HFFc6 (cell line): ENCODE measurements at regions not wholly inside any gene's neighbourhood (a gene's known extent, or its start where the extent isn't known, plus 50 kb on each side); places are given as distances from the start of the nearest gene placed in this dataset.

Experiments
- DNase-seq: peaks from one replicate; pipeline ENCODE4 v3.0.0-alpha.2; 2018
- H3K27ac Mint-ChIP-seq: 2 replicates; pipeline ENCODE4 v1.8.0; 2020; ENCODE audit warnings: mild to moderate bottlenecking, mixed read lengths
- H3K27me3 Mint-ChIP-seq: 2 replicates; pipeline ENCODE4 v1.8.0; 2021; ENCODE audit warnings: mild to moderate bottlenecking, moderate library complexity, mixed read lengths; ENCODE audit not compliant: insufficient read depth
- H3K36me3 Mint-ChIP-seq: 2 replicates; pipeline ENCODE4 v1.8.0; 2021; ENCODE audit warnings: low read depth, mixed read lengths
- H3K4me1 Mint-ChIP-seq: 2 replicates; pipeline ENCODE4 v1.8.0; 2020; ENCODE audit warnings: low read depth, mixed read lengths
- H3K4me3 Mint-ChIP-seq: 2 replicates; pipeline ENCODE4 v1.8.0; 2020; ENCODE audit warnings: mild to moderate bottlenecking, moderate library complexity, mixed read lengths
- H3K9me3 Mint-ChIP-seq: 2 replicates; pipeline ENCODE4 v1.8.0; 2020; ENCODE audit warnings: mild to moderate bottlenecking, mixed read lengths
- TF ChIP-seq, protein P1 (sequence below): fragments of 200-600 bp; sonication (generic); IDR thresholded peaks from 2 replicates; pipeline ENCODE4 v1.5.0; 2021; ENCODE audit warnings: antibody characterized with exemption, mild to moderate bottlenecking

DNA sequence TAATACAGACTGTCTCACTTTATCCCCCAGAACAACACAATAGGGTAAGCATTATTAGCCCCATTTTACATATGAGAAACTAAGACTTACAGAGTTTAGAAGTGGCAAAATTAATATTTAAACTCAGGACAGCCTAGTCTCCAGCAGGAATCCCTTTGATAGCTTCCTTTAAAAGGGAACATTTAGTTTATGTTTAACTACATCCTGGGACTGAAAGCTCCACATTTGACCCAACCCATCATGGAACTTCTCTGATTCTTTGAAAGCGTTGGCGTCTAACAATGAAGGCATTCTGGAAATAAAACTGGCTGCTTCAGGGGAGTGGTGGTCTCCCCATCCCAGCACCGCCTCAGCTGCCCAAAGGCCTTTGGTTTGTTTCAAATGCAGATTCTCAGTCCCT, 250.6 kb upstream of the NFIA start:
- DNase-seq = no peak
- Mint-ChIP-seq H3K4me3 (no peak overlapping the region), H3K27ac (no peak overlapping the region), H3K27me3 (peaks cover 3% of the 10 kb centered on the region; the same call in 1 of the 2 replicates), H3K4me1 (no peaks in the 10 kb centered on the region), H3K9me3 (peaks cover 18% of the 10 kb centered on the region), H3K36me3 (no peaks in the 10 kb centered on the region)
- TF ChIP-seq, protein P1, sequence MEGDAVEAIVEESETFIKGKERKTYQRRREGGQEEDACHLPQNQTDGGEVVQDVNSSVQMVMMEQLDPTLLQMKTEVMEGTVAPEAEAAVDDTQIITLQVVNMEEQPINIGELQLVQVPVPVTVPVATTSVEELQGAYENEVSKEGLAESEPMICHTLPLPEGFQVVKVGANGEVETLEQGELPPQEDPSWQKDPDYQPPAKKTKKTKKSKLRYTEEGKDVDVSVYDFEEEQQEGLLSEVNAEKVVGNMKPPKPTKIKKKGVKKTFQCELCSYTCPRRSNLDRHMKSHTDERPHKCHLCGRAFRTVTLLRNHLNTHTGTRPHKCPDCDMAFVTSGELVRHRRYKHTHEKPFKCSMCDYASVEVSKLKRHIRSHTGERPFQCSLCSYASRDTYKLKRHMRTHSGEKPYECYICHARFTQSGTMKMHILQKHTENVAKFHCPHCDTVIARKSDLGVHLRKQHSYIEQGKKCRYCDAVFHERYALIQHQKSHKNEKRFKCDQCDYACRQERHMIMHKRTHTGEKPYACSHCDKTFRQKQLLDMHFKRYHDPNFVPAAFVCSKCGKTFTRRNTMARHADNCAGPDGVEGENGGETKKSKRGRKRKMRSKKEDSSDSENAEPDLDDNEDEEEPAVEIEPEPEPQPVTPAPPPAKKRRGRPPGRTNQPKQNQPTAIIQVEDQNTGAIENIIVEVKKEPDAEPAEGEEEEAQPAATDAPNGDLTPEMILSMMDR = no peak

DNA sequence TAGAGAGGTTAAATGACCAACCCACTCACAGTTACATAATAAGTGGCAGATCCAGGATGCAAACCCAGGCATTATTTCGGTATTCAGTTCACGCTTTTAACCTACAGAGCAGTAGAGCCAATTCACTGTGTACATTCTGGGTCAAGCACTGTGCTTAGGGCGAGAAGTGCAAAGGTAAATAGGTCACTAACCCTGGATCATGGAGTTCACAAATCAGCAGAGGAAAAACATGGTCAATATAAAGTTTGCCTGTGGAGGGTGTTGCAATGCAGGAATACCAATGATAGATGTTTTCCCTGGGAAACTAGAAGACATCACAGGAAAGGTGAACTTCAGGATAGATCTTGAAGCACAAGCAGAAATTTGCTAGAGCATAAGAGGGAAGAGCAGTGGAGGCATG, 253.4 kb upstream of the NFIA start:
- peaks cover 35% of the 10 kb centered on the region for H3K9me3 Mint-ChIP-seq
- no peaks in the 10 kb centered on the region for H3K36me3 Mint-ChIP-seq
- H3K27ac Mint-ChIP-seq = no peak overlapping the region
- peaks cover 3% of the 10 kb centered on the region; the same call in 1 of the 2 replicates for H3K27me3 Mint-ChIP-seq
- TF ChIP-seq, protein P1 = no peak
- DNase-seq = no peak
- no peaks in the 10 kb centered on the region for H3K4me1 Mint-ChIP-seq
- no peak overlapping the region for H3K4me3 Mint-ChIP-seq

DNA sequence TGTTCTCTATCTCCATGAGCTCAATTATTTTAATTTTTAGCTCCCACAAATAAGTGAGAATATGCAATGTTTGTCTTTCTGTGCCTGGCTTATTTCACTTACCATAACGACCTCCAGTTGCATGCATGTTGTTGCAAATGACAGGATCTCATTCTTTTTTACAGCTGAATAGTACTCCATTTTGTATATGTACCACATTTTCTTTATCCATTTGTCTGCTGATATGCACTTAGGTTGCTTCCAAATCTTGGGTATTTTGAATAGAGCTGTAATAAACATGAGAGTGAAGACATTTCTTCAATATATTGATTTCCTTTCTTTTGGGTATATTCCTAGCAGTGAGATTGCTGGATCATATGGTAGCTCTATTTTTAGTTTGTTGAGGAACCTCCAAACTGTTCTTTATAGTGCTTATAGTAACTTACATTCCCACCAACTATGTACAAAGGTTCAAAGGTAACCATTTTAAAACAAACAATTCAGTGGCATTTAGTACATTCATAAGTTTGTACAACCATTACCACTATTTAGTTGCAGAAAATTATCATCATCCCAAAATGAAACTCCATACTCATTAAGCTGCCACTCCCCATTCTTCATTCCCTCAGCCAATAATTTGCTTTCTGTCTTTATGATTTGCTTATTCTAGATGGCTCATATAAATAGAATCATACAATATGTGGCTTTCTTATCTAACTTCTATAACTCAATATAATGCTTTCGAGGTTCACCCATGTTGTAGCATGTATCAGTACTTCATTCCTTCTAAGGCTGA, 255.9 kb upstream of the NFIA start:
- peaks cover 35% of the 10 kb centered on the region for H3K9me3 Mint-ChIP-seq
- H3K27me3 Mint-ChIP-seq = peaks cover 4% of the 10 kb centered on the region; the same call in 1 of the 2 replicates
- no peaks in the 10 kb centered on the region for H3K36me3 Mint-ChIP-seq
- no peaks in the 10 kb centered on the region for H3K4me1 Mint-ChIP-seq
- TF ChIP-seq, protein P1 = no peak
- no peak overlapping the region for H3K27ac Mint-ChIP-seq
- H3K4me3 Mint-ChIP-seq = no peak overlapping the region
- DNase-seq = no peak

DNA sequence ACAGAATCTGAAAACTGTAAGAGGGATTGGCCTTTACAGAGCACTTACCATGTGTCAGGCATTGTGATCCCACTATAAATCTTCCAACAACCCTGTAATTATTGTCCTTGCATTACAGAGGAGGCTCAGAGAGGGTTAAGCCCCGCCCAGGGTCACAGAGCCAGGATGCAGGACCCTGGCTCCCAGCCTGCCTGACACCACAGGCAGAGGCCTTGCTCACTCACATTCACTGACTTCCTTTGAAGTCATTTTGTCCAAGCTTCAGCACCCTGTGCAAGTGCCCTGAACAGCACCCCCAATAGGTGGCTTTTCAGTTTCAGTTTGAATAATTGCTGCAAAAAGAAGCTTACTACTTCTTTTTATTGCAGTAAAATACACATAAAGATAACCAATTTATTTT, 256.8 kb upstream of the NFIA start:
- peaks cover 1% of the 10 kb centered on the region; the same call in 1 of the 2 replicates for H3K27me3 Mint-ChIP-seq
- H3K4me3 Mint-ChIP-seq = no peak overlapping the region
- peaks cover 27% of the 10 kb centered on the region for H3K9me3 Mint-ChIP-seq
- no peaks in the 10 kb centered on the region for H3K4me1 Mint-ChIP-seq
- no peak overlapping the region for H3K27ac Mint-ChIP-seq
- TF ChIP-seq, protein P1 = 0 out of 2 replicates have a peak, but pooled peaks have one; percentile 7
- DNase-seq = no peak
- H3K36me3 Mint-ChIP-seq = no peaks in the 10 kb centered on the region

DNA sequence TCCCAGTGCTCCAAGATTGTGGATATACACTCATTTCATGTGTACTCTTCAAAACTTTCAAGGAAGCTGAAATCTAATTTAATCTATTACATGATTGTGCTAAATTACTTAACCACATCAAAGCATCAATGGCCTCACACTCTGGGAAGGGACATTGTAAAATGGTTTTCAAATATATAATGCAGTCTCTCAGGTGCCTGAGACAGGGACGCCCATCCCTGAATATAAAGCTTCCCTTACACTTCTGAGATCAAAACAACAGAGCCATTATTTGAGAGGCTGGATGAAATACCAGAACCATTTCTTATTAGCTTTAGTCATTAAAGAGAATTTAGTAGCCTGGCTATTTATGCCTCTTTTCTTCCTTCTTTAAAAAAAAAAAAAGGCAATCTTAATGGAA, 259.2 kb upstream of the NFIA start:
- H3K27me3 Mint-ChIP-seq = peaks cover 1% of the 10 kb centered on the region; the same call in 1 of the 2 replicates

More for the DNA sequence above, 259.2 kb upstream of the NFIA start:
- Mint-ChIP-seq H3K4me1 (no peaks in the 10 kb centered on the region), H3K36me3 (no peaks in the 10 kb centered on the region), H3K9me3 (peaks cover 22% of the 10 kb centered on the region), H3K27ac (no peak overlapping the region), H3K4me3 (no peak overlapping the region)
- DNase-seq = no peak
- TF ChIP-seq, protein P1 = no peak
